RWPE1 (cell line): ENCODE measurements at regions not wholly inside any gene's neighbourhood (a gene's known extent, or its start where the extent isn't known, plus 50 kb on each side); places are given as distances from the start of the nearest gene placed in this dataset.

ENCODE experiments used
- CTCF ChIA-PET: fragments of 350-600 bp; sonication (Branson Sonifier 250); formaldehyde crosslinking; extraction: SDS; loops from one replicate; lab custom pipeline; 2021; lab: Yijun Ruan, JAX
- POLR2A ChIA-PET: fragments of 400-600 bp; formaldehyde crosslinking; extraction: SDS; loops from one replicate; lab custom pipeline; 2020; ENCODE audit warnings: antibody characterized with exemption; ENCODE audit not compliant: low non-redundant PET; lab: Yijun Ruan, JAX
- DNase-seq: peaks from one replicate; pipeline ENCODE4 v3.0.0; 2012; ENCODE audit warnings: low spot score
- H3K27ac ChIP-seq: fragments of 450-650 bp; 2 replicates; pipeline ENCODE4 v1.5.1; 2017
- TF ChIP-seq, protein P1 (sequence below): fragments of 450-650 bp; conservative IDR thresholded peaks from 2 replicates; pipeline ENCODE4 v1.5.1; 2017; ENCODE audit warnings: low read depth, mild to moderate bottlenecking

DNA sequence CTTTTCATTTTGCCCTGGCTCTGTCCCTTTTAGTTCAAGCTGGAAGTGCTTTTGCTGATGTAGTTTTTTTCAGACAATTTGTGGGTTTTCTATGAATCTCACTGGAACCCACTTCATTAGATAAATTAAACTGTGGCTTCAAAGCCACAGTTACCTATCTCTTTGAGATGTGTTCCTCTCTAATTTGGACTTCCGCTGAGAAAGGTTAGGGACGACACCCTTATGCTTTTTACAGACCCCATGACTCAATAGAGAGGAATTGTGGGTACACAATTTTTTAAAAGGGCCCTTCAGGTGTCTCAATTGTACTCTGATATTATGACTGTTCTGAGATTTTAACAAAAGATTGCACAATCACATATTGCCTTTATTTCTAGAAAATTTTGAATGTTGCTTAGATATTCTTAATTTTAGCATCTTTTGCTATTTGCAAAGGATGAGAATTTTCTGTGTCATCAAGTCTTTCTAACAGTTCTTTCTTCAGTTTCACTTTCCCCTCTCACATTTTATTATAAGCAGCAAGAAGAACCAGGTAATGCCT is 110.6 kb downstream of the GADD45G start:
- POLR2A ChIA-PET: no interaction called here
- TF ChIP-seq, protein P1, sequence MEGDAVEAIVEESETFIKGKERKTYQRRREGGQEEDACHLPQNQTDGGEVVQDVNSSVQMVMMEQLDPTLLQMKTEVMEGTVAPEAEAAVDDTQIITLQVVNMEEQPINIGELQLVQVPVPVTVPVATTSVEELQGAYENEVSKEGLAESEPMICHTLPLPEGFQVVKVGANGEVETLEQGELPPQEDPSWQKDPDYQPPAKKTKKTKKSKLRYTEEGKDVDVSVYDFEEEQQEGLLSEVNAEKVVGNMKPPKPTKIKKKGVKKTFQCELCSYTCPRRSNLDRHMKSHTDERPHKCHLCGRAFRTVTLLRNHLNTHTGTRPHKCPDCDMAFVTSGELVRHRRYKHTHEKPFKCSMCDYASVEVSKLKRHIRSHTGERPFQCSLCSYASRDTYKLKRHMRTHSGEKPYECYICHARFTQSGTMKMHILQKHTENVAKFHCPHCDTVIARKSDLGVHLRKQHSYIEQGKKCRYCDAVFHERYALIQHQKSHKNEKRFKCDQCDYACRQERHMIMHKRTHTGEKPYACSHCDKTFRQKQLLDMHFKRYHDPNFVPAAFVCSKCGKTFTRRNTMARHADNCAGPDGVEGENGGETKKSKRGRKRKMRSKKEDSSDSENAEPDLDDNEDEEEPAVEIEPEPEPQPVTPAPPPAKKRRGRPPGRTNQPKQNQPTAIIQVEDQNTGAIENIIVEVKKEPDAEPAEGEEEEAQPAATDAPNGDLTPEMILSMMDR: no peak
- H3K27ac ChIP-seq: no peak overlapping the region
- no peak for DNase-seq
- CTCF ChIA-PET: no interaction called here

DNA sequence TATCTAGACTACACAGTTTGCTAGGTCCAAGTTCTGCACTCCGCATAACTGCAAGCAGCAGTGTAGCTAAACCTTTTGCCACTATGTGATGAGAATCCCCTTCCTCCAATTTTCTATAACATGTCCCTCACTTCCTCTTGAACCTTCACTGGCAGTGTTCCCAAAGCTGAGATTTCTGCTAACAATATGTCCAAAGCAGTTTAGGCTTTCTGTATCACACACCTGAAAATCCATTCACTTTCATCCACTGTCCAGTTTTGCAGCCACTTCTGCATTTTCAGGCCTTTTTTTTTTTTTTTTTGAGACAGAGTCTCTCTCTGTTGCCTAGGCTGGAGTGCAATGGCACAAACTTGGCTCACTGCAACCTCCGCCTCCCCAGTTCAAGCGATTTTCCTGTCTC is 111.1 kb downstream of the GADD45G start:
- TF ChIP-seq, protein P1: no peak
- CTCF ChIA-PET: no interaction called here

DNA sequence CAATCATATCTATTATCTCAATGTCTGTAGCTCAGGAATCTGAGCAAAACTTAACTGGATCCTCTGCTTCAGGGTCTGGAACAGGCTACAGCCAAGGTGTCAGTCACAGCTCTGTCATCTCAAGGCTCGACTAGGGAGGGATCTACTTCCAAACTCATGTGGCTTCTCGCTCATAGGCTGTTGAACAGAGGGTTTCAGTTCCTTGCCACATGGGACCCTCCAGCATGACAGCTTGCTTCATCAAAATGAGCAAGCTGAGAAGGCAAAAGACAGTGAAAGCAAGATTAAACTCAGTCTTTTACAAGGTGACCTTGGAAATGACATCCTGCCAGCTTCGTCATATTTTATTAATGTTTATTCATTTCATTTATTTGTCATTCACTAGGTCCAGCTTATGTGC is 111.7 kb downstream of the GADD45G start:
- CTCF ChIA-PET: no interaction called here
- DNase-seq: no peak
- POLR2A ChIA-PET: no interaction called here
- H3K27ac ChIP-seq: no peak overlapping the region
- TF ChIP-seq, protein P1: no peak

More for the DNA sequence above, 111.1 kb downstream of the GADD45G start:
- H3K27ac ChIP-seq: no peak overlapping the region
- DNase-seq: no peak
- POLR2A ChIA-PET: no interaction called here

DNA sequence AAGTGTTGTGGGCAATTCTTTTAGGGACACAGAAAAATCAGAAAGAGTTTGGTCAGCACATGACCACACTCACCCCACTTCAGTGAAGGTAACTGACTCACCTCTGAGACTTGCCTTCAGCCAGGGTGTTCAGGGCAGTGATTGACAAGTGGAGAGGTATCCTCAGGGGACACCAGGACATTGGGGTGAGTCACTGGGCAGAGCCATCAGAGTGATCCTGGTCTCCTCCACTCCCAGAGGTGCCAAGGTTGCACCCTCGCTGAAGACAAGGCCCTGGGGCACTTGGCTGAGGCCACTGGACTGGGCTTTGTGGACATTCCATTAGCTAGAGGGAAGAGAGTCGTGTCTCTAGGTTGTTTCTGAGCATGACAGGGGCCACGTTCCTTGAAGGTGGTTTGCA is 113.4 kb downstream of the GADD45G start:
- POLR2A ChIA-PET: no interaction called here
- TF ChIP-seq, protein P1: no peak
- CTCF ChIA-PET: no interaction called here
- no peak for DNase-seq
- no peak overlapping the region for H3K27ac ChIP-seq

DNA sequence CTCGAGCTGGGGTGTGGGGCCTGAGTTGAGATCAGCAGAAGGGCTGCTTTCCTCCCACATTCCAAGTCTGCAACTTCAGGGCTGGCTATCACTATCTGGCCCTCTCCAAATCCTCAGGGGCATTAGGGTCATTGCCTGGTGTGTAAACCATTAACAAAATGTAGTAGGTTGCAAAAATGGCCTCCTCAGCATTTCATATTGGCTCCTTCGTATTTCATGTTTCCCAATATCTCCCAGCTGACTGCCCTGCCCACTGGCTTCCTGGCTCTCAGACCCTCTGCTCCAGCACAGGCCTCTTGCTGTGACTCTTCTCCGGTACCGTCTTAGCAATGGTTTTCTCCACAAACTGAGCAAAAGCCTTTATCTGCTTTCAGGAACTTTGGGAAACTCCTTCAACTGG is 113.8 kb downstream of the GADD45G start:
- ChIA-PET POLR2A (no interaction called here), CTCF (interaction anchor here (0.6 kb wide), 3 partner anchors 8 to 24 kb away, joined by 3 to 4 read pairs (median 3); no protein-coding TSS in a partner anchor)
- H3K27ac ChIP-seq: no peak overlapping the region
- TF ChIP-seq, protein P1: no peak
- DNase-seq: no peak

DNA sequence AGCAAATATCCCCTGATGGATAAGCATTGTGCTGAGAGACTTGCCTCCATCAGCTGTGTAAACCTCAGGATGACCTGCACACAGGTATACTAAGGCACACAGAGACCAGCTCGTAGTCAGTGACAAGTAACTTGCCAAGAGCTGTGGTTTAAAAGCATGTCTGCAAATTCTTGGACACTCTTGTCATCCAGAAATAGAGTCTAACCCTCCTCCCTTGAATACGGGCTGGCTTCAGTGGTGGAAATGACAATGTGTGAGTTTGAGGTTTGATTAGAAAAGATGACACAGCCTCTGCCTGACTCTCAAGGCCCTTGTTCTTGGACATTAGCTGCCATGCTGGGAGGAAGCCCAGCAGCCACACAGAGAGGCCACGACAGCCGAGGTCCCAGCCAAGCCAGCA is 114.4 kb downstream of the GADD45G start:
- ChIA-PET POLR2A (no interaction called here), CTCF (interaction anchor here (0.6 kb wide), 3 partner anchors 9 to 24 kb away, joined by 3 to 4 read pairs (median 3); no protein-coding TSS in a partner anchor)
- TF ChIP-seq, protein P1: no peak

More for the DNA sequence above, 114.4 kb downstream of the GADD45G start:
- H3K27ac ChIP-seq: no peak overlapping the region
- DNase-seq: no peak
